Lower leg skin (tissue), 3 donors: ENCODE measurements at regions not wholly inside any gene's neighbourhood (a gene's known extent, or its start where the extent isn't known, plus 50 kb on each side); places are given as distances from the start of the nearest gene placed in this dataset.

Experiments
- POLR2A ChIP-seq, 2 donors: fragments of 450-650 bp; IDR thresholded peaks; one replicate each; pipeline ENCODE4 v1.6.1; 2016 to 2017; ENCODE audit warnings: antibody characterized with exemption in 2 of 2, mild to moderate bottlenecking in 1 of 2, moderate library complexity in 1 of 2
- TF ChIP-seq, protein P1 (sequence below), 3 donors: fragments of 450-650 bp; IDR thresholded peaks; one replicate each; pipeline ENCODE4 v1.5.1; 2016; ENCODE audit warnings: antibody characterized with exemption in 3 of 3, mild to moderate bottlenecking in 3 of 3, moderate library complexity in 2 of 3

DNA sequence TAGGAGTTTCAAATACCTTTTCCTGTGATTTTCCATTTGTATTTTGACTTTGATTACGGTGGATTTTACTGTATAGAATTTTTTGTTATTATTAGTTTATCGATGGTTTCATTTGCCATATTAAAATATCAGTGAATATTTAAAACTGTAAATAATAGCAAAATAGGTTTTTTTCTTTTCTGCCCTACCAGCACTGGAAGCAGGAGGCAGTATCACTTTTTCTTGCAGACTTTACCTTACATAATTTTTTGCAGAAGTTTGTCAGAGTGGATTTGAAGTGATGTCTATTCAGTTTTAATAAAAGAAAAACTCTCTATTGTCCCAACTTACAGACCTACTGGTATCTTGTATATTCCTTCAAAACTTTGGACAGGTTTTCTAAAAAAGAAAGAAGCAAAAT, 213.6 kb downstream of the CENPF start:
- no peak for TF ChIP-seq POLR2A (IDR thresholded peaks at IDR 0.05)
- TF ChIP-seq, protein P1, sequence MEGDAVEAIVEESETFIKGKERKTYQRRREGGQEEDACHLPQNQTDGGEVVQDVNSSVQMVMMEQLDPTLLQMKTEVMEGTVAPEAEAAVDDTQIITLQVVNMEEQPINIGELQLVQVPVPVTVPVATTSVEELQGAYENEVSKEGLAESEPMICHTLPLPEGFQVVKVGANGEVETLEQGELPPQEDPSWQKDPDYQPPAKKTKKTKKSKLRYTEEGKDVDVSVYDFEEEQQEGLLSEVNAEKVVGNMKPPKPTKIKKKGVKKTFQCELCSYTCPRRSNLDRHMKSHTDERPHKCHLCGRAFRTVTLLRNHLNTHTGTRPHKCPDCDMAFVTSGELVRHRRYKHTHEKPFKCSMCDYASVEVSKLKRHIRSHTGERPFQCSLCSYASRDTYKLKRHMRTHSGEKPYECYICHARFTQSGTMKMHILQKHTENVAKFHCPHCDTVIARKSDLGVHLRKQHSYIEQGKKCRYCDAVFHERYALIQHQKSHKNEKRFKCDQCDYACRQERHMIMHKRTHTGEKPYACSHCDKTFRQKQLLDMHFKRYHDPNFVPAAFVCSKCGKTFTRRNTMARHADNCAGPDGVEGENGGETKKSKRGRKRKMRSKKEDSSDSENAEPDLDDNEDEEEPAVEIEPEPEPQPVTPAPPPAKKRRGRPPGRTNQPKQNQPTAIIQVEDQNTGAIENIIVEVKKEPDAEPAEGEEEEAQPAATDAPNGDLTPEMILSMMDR (IDR thresholded peaks at IDR 0.05), result no peak
